NOMO-1 treated with DMSO at 0.1 percent for 48 hours (cell line): ENCODE measurements at regions not wholly inside any gene's neighbourhood (a gene's known extent, or its start where the extent isn't known, plus 50 kb on each side); places are given as distances from the start of the nearest gene placed in this dataset.
A peak's percentile ranks its signal among the peaks of the same experiment; 100 is the strongest.
"Not testable (repeated sequence)": the region's sequence is repeated elsewhere in the genome, so short reads cannot be mapped to it uniquely, and the experiment has no call there.

ENCODE experiments used
- DNase-seq: peaks from one replicate; lab custom pipeline; 2025; ENCODE audit not compliant: unreplicated experiment; lab: John Stamatoyannopoulos, UW

- DNase-seq = no peak
These were observed 630.3 kb upstream of the KLHL4 start for GRCh38 chrX:86887341-86887740.

- DNase-seq = no peak
These were observed 607.6 kb upstream of the KLHL4 start for GRCh38 chrX:86910027-86910426.

GRCh38 chrX:86910602-86911311 is 606.8 kb upstream of the KLHL4 start:
- DNase-seq = no peak

- no peak for DNase-seq
These were observed 603.0 kb upstream of the KLHL4 start for GRCh38 chrX:86914569-86914968.

GRCh38 chrX:86917959-86918358 is 599.6 kb upstream of the KLHL4 start:
- DNase-seq = no peak

GRCh38 chrX:86930419-86930818 is 587.2 kb upstream of the KLHL4 start:
- no peak for DNase-seq

- DNase-seq = no peak
These were observed 581.6 kb upstream of the KLHL4 start for GRCh38 chrX:86935988-86936387.

GRCh38 chrX:86946569-86946968 is 571.0 kb upstream of the KLHL4 start:
- peak; percentile 13 for DNase-seq

GRCh38 chrX:86964321-86964720 is 553.3 kb upstream of the KLHL4 start:
- DNase-seq = no peak

GRCh38 chrX:86981326-86981879 is 536.2 kb upstream of the KLHL4 start:
- no peak for DNase-seq

- not testable (repeated sequence) for DNase-seq
These were observed 530.3 kb upstream of the KLHL4 start for GRCh38 chrX:86987351-86987750.

GRCh38 chrX:87003031-87003430 is 514.6 kb upstream of the KLHL4 start:
- no peak for DNase-seq

- DNase-seq = no peak
These were observed 512.4 kb upstream of the KLHL4 start for GRCh38 chrX:87005183-87005582.

GRCh38 chrX:87005885-87006284 is 511.7 kb upstream of the KLHL4 start:
- DNase-seq = no peak

- no peak for DNase-seq
These were observed 511.0 kb upstream of the KLHL4 start for GRCh38 chrX:87006561-87006960.

- no peak for DNase-seq
These were observed 500.4 kb upstream of the KLHL4 start for GRCh38 chrX:87017210-87017609.

GRCh38 chrX:87033115-87033514 is 484.5 kb upstream of the KLHL4 start:
- DNase-seq = not testable (repeated sequence)

GRCh38 chrX:87045352-87045751 is 472.2 kb upstream of the KLHL4 start:
- no peak for DNase-seq

- no peak for DNase-seq
These were observed 468.0 kb upstream of the KLHL4 start for GRCh38 chrX:87049567-87049966.

- no peak for DNase-seq
These were observed 454.0 kb upstream of the KLHL4 start for GRCh38 chrX:87063642-87064041.

GRCh38 chrX:87064502-87064901 is 453.1 kb upstream of the KLHL4 start:
- DNase-seq = no peak

GRCh38 chrX:87067795-87068369 is 449.7 kb upstream of the KLHL4 start:
- DNase-seq = no peak

- no peak for DNase-seq
These were observed 439.4 kb upstream of the KLHL4 start for GRCh38 chrX:87078231-87078630.
